ENCODE measurements at regions not wholly inside any gene's neighbourhood (a gene's known extent, or its start where the extent isn't known, plus 50 kb on each side); places are given as distances from the start of the nearest gene placed in this dataset.

- DNase-seq (ENCODE audit: low read depth in 6 of 9, low spot score in 9 of 9): no peak
- no peak overlapping the region for H3K27ac ChIP-seq (ENCODE audit: low read depth in 1 of 2, low read length in 1 of 2)
- WGBS: 83% methylated on average over 3 of the region's 3 CpGs
- no peak overlapping the region for H3K4me3 ChIP-seq (ENCODE audit: low read length in 2 of 2)
- H3K9me3 ChIP-seq (ENCODE audit: control insufficient read depth in 2 of 2, insufficient read depth in 1 of 2, low read length in 1 of 2): no peaks in the 10 kb centered on the region
- no peaks in the 10 kb centered on the region for H3K36me3 ChIP-seq (ENCODE audit: control insufficient read depth in 2 of 2, insufficient read depth in 2 of 2, low read length in 1 of 2)
- no peaks in the 10 kb centered on the region for H3K27me3 ChIP-seq (ENCODE audit: control insufficient read depth in 2 of 2, insufficient read depth in 1 of 2, low read length in 1 of 2)
- no peaks in the 10 kb centered on the region for H3K4me1 ChIP-seq (ENCODE audit: control insufficient read depth in 2 of 2, insufficient read depth in 2 of 2, low read length in 2 of 2)
Measured at GRCh38 chr1:5370311-5370710, 621.9 kb downstream of the NPHP4 start.

- 92% methylated on average over 1 of the region's 1 CpG for WGBS
- no peak overlapping the region for H3K27ac ChIP-seq (ENCODE audit: low read depth in 1 of 2, low read length in 1 of 2)
- no peak overlapping the region for H3K4me3 ChIP-seq (ENCODE audit: low read length in 2 of 2)
- H3K36me3 ChIP-seq (ENCODE audit: control insufficient read depth in 2 of 2, insufficient read depth in 2 of 2, low read length in 1 of 2): no peaks in the 10 kb centered on the region
- no peaks in the 10 kb centered on the region for H3K27me3 ChIP-seq (ENCODE audit: control insufficient read depth in 2 of 2, insufficient read depth in 1 of 2, low read length in 1 of 2)
- H3K9me3 ChIP-seq (ENCODE audit: control insufficient read depth in 2 of 2, insufficient read depth in 1 of 2, low read length in 1 of 2): no peaks in the 10 kb centered on the region
- no peaks in the 10 kb centered on the region for H3K4me1 ChIP-seq (ENCODE audit: control insufficient read depth in 2 of 2, insufficient read depth in 2 of 2, low read length in 2 of 2)
- no peak for DNase-seq (ENCODE audit: low read depth in 6 of 9, low spot score in 9 of 9)
Measured at GRCh38 chr1:5369223-5369622, 623.0 kb downstream of the NPHP4 start.

GRCh38 chr1:5368201-5368600, 624.0 kb downstream of the NPHP4 start:
- Histone ChIP-seq H3K9me3 (ENCODE audit: control insufficient read depth in 2 of 2, insufficient read depth in 1 of 2, low read length in 1 of 2) (no peaks in the 10 kb centered on the region), H3K27ac (ENCODE audit: low read depth in 1 of 2, low read length in 1 of 2) (no peak overlapping the region), H3K36me3 (ENCODE audit: control insufficient read depth in 2 of 2, insufficient read depth in 2 of 2, low read length in 1 of 2) (no peaks in the 10 kb centered on the region), H3K27me3 (ENCODE audit: control insufficient read depth in 2 of 2, insufficient read depth in 1 of 2, low read length in 1 of 2) (no peaks in the 10 kb centered on the region), H3K4me1 (ENCODE audit: control insufficient read depth in 2 of 2, insufficient read depth in 2 of 2, low read length in 2 of 2) (no peaks in the 10 kb centered on the region), H3K4me3 (ENCODE audit: low read length in 2 of 2) (no peak overlapping the region)
- no peak for DNase-seq (ENCODE audit: low read depth in 6 of 9, low spot score in 9 of 9)
- 92% methylated on average over 5 of the region's 5 CpGs for WGBS

GRCh38 chr1:5367306-5367705, 624.9 kb downstream of the NPHP4 start:
- no peaks in the 10 kb centered on the region for H3K36me3 ChIP-seq (ENCODE audit: control insufficient read depth in 2 of 2, insufficient read depth in 2 of 2, low read length in 1 of 2)
- H3K27me3 ChIP-seq (ENCODE audit: control insufficient read depth in 2 of 2, insufficient read depth in 1 of 2, low read length in 1 of 2): no peaks in the 10 kb centered on the region
- peaks cover 0 to 3% of the 10 kb centered on the region in 2 donors for H3K9me3 ChIP-seq (ENCODE audit: control insufficient read depth in 2 of 2, insufficient read depth in 1 of 2, low read length in 1 of 2)
- WGBS: 91% methylated on average over 6 of the region's 6 CpGs
- DNase-seq (ENCODE audit: low read depth in 6 of 9, low spot score in 9 of 9): no peak
- no peak overlapping the region for H3K4me3 ChIP-seq (ENCODE audit: low read length in 2 of 2)
- no peak overlapping the region for H3K27ac ChIP-seq (ENCODE audit: low read depth in 1 of 2, low read length in 1 of 2)
- no peaks in the 10 kb centered on the region for H3K4me1 ChIP-seq (ENCODE audit: control insufficient read depth in 2 of 2, insufficient read depth in 2 of 2, low read length in 2 of 2)

GRCh38 chr1:5365751-5366150, 626.5 kb downstream of the NPHP4 start:
- Histone ChIP-seq H3K4me3 (ENCODE audit: low read length in 2 of 2) (no peak overlapping the region), H3K4me1 (ENCODE audit: control insufficient read depth in 2 of 2, insufficient read depth in 2 of 2, low read length in 2 of 2) (no peaks in the 10 kb centered on the region), H3K9me3 (ENCODE audit: control insufficient read depth in 2 of 2, insufficient read depth in 1 of 2, low read length in 1 of 2) (peaks cover 0 to 3% of the 10 kb centered on the region in 2 donors), H3K27ac (ENCODE audit: low read depth in 1 of 2, low read length in 1 of 2) (no peak overlapping the region), H3K36me3 (ENCODE audit: control insufficient read depth in 2 of 2, insufficient read depth in 2 of 2, low read length in 1 of 2) (no peaks in the 10 kb centered on the region), H3K27me3 (ENCODE audit: control insufficient read depth in 2 of 2, insufficient read depth in 1 of 2, low read length in 1 of 2) (no peaks in the 10 kb centered on the region)
- WGBS: 84% methylated on average over 5 of the region's 5 CpGs
- no peak for DNase-seq (ENCODE audit: low read depth in 6 of 9, low spot score in 9 of 9)

GRCh38 chr1:5364591-5364990, 627.6 kb downstream of the NPHP4 start:
- Histone ChIP-seq H3K4me3 (ENCODE audit: low read length in 2 of 2) (no peak overlapping the region), H3K27me3 (ENCODE audit: control insufficient read depth in 2 of 2, insufficient read depth in 1 of 2, low read length in 1 of 2) (no peaks in the 10 kb centered on the region), H3K4me1 (ENCODE audit: control insufficient read depth in 2 of 2, insufficient read depth in 2 of 2, low read length in 2 of 2) (no peaks in the 10 kb centered on the region), H3K36me3 (ENCODE audit: control insufficient read depth in 2 of 2, insufficient read depth in 2 of 2, low read length in 1 of 2) (no peaks in the 10 kb centered on the region), H3K9me3 (ENCODE audit: control insufficient read depth in 2 of 2, insufficient read depth in 1 of 2, low read length in 1 of 2) (peaks cover 0 to 3% of the 10 kb centered on the region in 2 donors), H3K27ac (ENCODE audit: low read depth in 1 of 2, low read length in 1 of 2) (no peak overlapping the region)
- 86% methylated on average over 6 of the region's 6 CpGs for WGBS
- DNase-seq (ENCODE audit: low read depth in 6 of 9, low spot score in 9 of 9): no peak

GRCh38 chr1:5354681-5355080, 637.5 kb downstream of the NPHP4 start:
- 91% methylated on average over 3 of the region's 3 CpGs for WGBS
- no peak overlapping the region for H3K4me3 ChIP-seq (ENCODE audit: low read length in 2 of 2)
- no peaks in the 10 kb centered on the region for H3K27me3 ChIP-seq (ENCODE audit: control insufficient read depth in 2 of 2, insufficient read depth in 1 of 2, low read length in 1 of 2)
- no peaks in the 10 kb centered on the region for H3K4me1 ChIP-seq (ENCODE audit: control insufficient read depth in 2 of 2, insufficient read depth in 2 of 2, low read length in 2 of 2)
- H3K27ac ChIP-seq (ENCODE audit: low read depth in 1 of 2, low read length in 1 of 2): no peak overlapping the region
- DNase-seq (ENCODE audit: low read depth in 6 of 9, low spot score in 9 of 9): no peak
- no peaks in the 10 kb centered on the region for H3K9me3 ChIP-seq (ENCODE audit: control insufficient read depth in 2 of 2, insufficient read depth in 1 of 2, low read length in 1 of 2)
- H3K36me3 ChIP-seq (ENCODE audit: control insufficient read depth in 2 of 2, insufficient read depth in 2 of 2, low read length in 1 of 2): no peaks in the 10 kb centered on the region

GRCh38 chr1:5351366-5351765, 640.9 kb downstream of the NPHP4 start:
- H3K9me3 ChIP-seq (ENCODE audit: control insufficient read depth in 2 of 2, insufficient read depth in 1 of 2, low read length in 1 of 2): no peaks in the 10 kb centered on the region
- no peaks in the 10 kb centered on the region for H3K4me1 ChIP-seq (ENCODE audit: control insufficient read depth in 2 of 2, insufficient read depth in 2 of 2, low read length in 2 of 2)
- WGBS: 84% methylated on average over 4 of the region's 4 CpGs
- H3K36me3 ChIP-seq (ENCODE audit: control insufficient read depth in 2 of 2, insufficient read depth in 2 of 2, low read length in 1 of 2): no peaks in the 10 kb centered on the region
- H3K27ac ChIP-seq (ENCODE audit: low read depth in 1 of 2, low read length in 1 of 2): no peak overlapping the region
- H3K27me3 ChIP-seq (ENCODE audit: control insufficient read depth in 2 of 2, insufficient read depth in 1 of 2, low read length in 1 of 2): no peaks in the 10 kb centered on the region
- DNase-seq (ENCODE audit: low read depth in 6 of 9, low spot score in 9 of 9): no peak
- no peak overlapping the region for H3K4me3 ChIP-seq (ENCODE audit: low read length in 2 of 2)

- no peak for DNase-seq (ENCODE audit: low read depth in 6 of 9, low spot score in 9 of 9)
- no peaks in the 10 kb centered on the region for H3K9me3 ChIP-seq (ENCODE audit: control insufficient read depth in 2 of 2, insufficient read depth in 1 of 2, low read length in 1 of 2)
- H3K27ac ChIP-seq (ENCODE audit: low read depth in 1 of 2, low read length in 1 of 2): no peak overlapping the region
- WGBS: 90% methylated on average over 6 of the region's 6 CpGs
- H3K4me1 ChIP-seq (ENCODE audit: control insufficient read depth in 2 of 2, insufficient read depth in 2 of 2, low read length in 2 of 2): no peaks in the 10 kb centered on the region
- H3K27me3 ChIP-seq (ENCODE audit: control insufficient read depth in 2 of 2, insufficient read depth in 1 of 2, low read length in 1 of 2): no peaks in the 10 kb centered on the region
- no peak overlapping the region for H3K4me3 ChIP-seq (ENCODE audit: low read length in 2 of 2)
- H3K36me3 ChIP-seq (ENCODE audit: control insufficient read depth in 2 of 2, insufficient read depth in 2 of 2, low read length in 1 of 2): no peaks in the 10 kb centered on the region
Measured at GRCh38 chr1:5349526-5349925, 642.7 kb downstream of the NPHP4 start.

Measured in thymus (tissue), 11 donors.